ENCODE measurements at regions not wholly inside any gene's neighbourhood (a gene's known extent, or its start where the extent isn't known, plus 50 kb on each side); places are given as distances from the start of the nearest gene placed in this dataset.

DNA sequence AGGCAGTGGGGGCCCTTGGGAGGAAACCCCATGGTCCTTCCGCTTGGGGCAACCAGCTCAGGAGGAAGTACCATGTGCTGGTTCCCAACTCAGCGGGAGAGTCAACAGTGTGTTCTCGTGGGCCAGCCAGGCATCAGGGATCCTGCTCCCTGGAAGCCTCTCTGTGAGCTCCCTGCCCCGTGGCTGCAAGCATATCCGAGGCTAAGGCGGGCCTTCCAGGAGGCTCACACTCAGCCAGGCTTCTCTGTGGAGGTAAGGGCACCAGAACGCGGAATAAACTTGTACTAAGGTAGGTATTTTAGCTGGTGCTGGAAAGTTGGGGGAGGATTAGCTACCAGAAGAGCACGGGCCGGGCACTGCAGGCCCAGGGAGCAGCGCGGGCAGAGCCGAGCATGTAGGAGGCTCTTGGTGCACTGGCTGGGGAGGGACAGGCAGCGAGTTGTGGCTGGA is 74.7 kb upstream of the POU3F1 start:
- Histone ChIP-seq H3K4ac (ENCODE audit: low read depth in 1 of 2, low read length in 2 of 2) (no peak overlapping the region), H4K8ac (ENCODE audit: low read length) (no peak overlapping the region), H3K27me3 (ENCODE audit: control insufficient read depth in 1 of 2, insufficient read depth in 1 of 2, low read length in 2 of 2) (peaks cover 9 to 22% of the 10 kb centered on the region in 2 experiments), H2BK120ac (ENCODE audit: low read depth, low read length) (no peak overlapping the region), H3K4me3 (ENCODE audit: insufficient read depth in 1 of 2, low read depth in 1 of 2, low read length in 2 of 2) (no peak overlapping the region), H3K9me3 (ENCODE audit: control insufficient read depth, low read length) (no peaks in the 10 kb centered on the region), H3K14ac (ENCODE audit: low read length in 2 of 2) (no peak overlapping the region), H3K4me2 (ENCODE audit: low read length, poor library complexity, severe bottlenecking) (no peak overlapping the region), H3K18ac (ENCODE audit: low read depth in 1 of 2, low read length in 2 of 2) (no peak overlapping the region), H2AK5ac (ENCODE audit: low read length, severe bottlenecking) (no peak overlapping the region), H4K91ac (ENCODE audit: low read length) (no peak overlapping the region), H2BK15ac (ENCODE audit: low read depth, poor library complexity, severe bottlenecking) (no peak overlapping the region), H2AFZ (ENCODE audit: low read depth, low read length) (no peak overlapping the region), H2BK12ac (ENCODE audit: low read length in 2 of 2) (no peak overlapping the region), H3K36me3 (ENCODE audit: control insufficient read depth in 1 of 2, insufficient read depth in 2 of 2, low read depth in 1 of 2, low read length in 2 of 2) (peaks cover 0 to 3% of the 10 kb centered on the region in 2 experiments), H3K9ac (ENCODE audit: low read length) (no peak overlapping the region), H3K4me1 (ENCODE audit: control insufficient read depth, insufficient read depth, low read depth, low read length) (no peaks in the 10 kb centered on the region), H3K79me1 (replicated peaks; ENCODE audit: low read length, poor library complexity, severe bottlenecking) (no peaks in the 10 kb centered on the region), H3K27ac (ENCODE audit: low read length, poor library complexity, severe bottlenecking) (no peak overlapping the region), H2BK5ac (ENCODE audit: low read depth, low read length, poor library complexity, severe bottlenecking) (no peak overlapping the region), H3K23ac (ENCODE audit: low read length in 2 of 2) (no peak overlapping the region)
- WGBS, result 85% methylated on average over 14 of the region's 14 CpGs
- DNase-seq, result no peak

DNA sequence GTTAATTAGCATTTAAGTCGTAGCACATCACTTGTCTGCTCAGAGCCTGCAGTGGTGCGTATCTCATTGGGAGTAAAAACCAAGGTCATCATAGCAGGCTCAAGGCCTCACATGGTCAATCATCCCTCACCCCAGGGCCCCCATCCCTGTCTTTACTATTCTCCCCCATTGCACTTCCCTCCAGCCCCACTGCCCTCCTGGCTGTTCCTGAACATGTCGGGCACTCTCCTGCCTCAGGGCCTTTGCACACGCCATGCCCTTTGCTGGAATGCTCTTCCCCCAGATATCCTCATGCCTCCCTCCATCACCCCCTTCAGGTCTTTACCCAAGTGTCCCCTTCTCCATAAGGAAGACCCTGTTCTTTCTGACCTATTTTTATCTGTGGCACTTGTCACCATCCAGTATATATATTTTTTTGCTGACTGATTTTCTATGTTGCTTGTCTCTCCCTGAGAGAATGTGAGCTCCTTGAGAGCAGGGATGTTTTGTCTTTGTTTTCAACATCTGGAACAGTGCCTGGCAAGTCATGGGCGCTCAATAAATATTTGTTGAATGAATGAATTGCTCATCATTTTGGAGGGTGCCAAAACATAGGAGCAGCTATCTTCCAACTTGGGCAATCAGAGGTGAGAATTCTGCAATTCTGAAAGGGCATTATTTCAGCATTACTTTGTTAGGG is 74.1 kb upstream of the POU3F1 start:
- no peak overlapping the region for H2BK15ac ChIP-seq (ENCODE audit: low read depth, poor library complexity, severe bottlenecking)
- H3K27ac ChIP-seq (ENCODE audit: low read length, poor library complexity, severe bottlenecking), result no peak overlapping the region
- no peaks in the 10 kb centered on the region for H3K9me3 ChIP-seq (ENCODE audit: control insufficient read depth, low read length)
- H3K79me1 ChIP-seq (replicated peaks; ENCODE audit: low read length, poor library complexity, severe bottlenecking), result no peaks in the 10 kb centered on the region
- H2AFZ ChIP-seq (ENCODE audit: low read depth, low read length), result no peak overlapping the region
- H2BK5ac ChIP-seq (ENCODE audit: low read depth, low read length, poor library complexity, severe bottlenecking), result no peak overlapping the region
- H3K36me3 ChIP-seq (ENCODE audit: control insufficient read depth in 1 of 2, insufficient read depth in 2 of 2, low read depth in 1 of 2, low read length in 2 of 2), result no peaks in the 10 kb centered on the region
- no peak overlapping the region for H3K14ac ChIP-seq (ENCODE audit: low read length in 2 of 2)
- H3K4me2 ChIP-seq (ENCODE audit: low read length, poor library complexity, severe bottlenecking), result no peak overlapping the region
- no peak overlapping the region for H2BK120ac ChIP-seq (ENCODE audit: low read depth, low read length)
- H3K4me3 ChIP-seq (ENCODE audit: insufficient read depth in 1 of 2, low read depth in 1 of 2, low read length in 2 of 2), result no peak overlapping the region
- H3K18ac ChIP-seq (ENCODE audit: low read depth in 1 of 2, low read length in 2 of 2), result no peak overlapping the region
- no peaks in the 10 kb centered on the region for H3K4me1 ChIP-seq (ENCODE audit: control insufficient read depth, insufficient read depth, low read depth, low read length)
- no peak overlapping the region for H4K8ac ChIP-seq (ENCODE audit: low read length)
- 75% methylated on average over 5 of the region's 5 CpGs for WGBS
- H2BK12ac ChIP-seq (ENCODE audit: low read length in 2 of 2), result no peak overlapping the region
- H3K9ac ChIP-seq (ENCODE audit: low read length), result no peak overlapping the region
- H4K91ac ChIP-seq (ENCODE audit: low read length), result no peak overlapping the region
- H3K27me3 ChIP-seq (ENCODE audit: control insufficient read depth in 1 of 2, insufficient read depth in 1 of 2, low read length in 2 of 2), result peaks cover 5 to 19% of the 10 kb centered on the region in 2 experiments
- no peak overlapping the region for H3K4ac ChIP-seq (ENCODE audit: low read depth in 1 of 2, low read length in 2 of 2)
- no peak for DNase-seq
- H3K23ac ChIP-seq (ENCODE audit: low read length in 2 of 2), result no peak overlapping the region
- no peak overlapping the region for H2AK5ac ChIP-seq (ENCODE audit: low read length, severe bottlenecking)

GRCh38 chr1:38118976-38119375 is 72.4 kb upstream of the POU3F1 start:
- Histone ChIP-seq H3K27me3 (ENCODE audit: control insufficient read depth in 1 of 2, insufficient read depth in 1 of 2, low read length in 2 of 2) (peaks cover 11 to 17% of the 10 kb centered on the region in 2 experiments), H2AFZ (ENCODE audit: low read depth, low read length) (no peak overlapping the region), H3K4me3 (ENCODE audit: insufficient read depth in 1 of 2, low read depth in 1 of 2, low read length in 2 of 2) (no peak overlapping the region), H2BK15ac (ENCODE audit: low read depth, poor library complexity, severe bottlenecking) (no peak overlapping the region), H3K4me2 (ENCODE audit: low read length, poor library complexity, severe bottlenecking) (no peak overlapping the region), H3K9ac (ENCODE audit: low read length) (no peak overlapping the region), H2BK12ac (ENCODE audit: low read length in 2 of 2) (no peak overlapping the region), H4K8ac (ENCODE audit: low read length) (no peak overlapping the region), H3K4ac (ENCODE audit: low read depth in 1 of 2, low read length in 2 of 2) (no peak overlapping the region), H3K79me1 (replicated peaks; ENCODE audit: low read length, poor library complexity, severe bottlenecking) (no peaks in the 10 kb centered on the region), H2BK5ac (ENCODE audit: low read depth, low read length, poor library complexity, severe bottlenecking) (no peak overlapping the region), H3K36me3 (ENCODE audit: control insufficient read depth in 1 of 2, insufficient read depth in 2 of 2, low read depth in 1 of 2, low read length in 2 of 2) (no peaks in the 10 kb centered on the region), H3K14ac (ENCODE audit: low read length in 2 of 2) (no peak overlapping the region), H3K23ac (ENCODE audit: low read length in 2 of 2) (no peak overlapping the region), H2BK120ac (ENCODE audit: low read depth, low read length) (no peak overlapping the region), H4K91ac (ENCODE audit: low read length) (no peak overlapping the region), H3K18ac (ENCODE audit: low read depth in 1 of 2, low read length in 2 of 2) (no peak overlapping the region), H3K9me3 (ENCODE audit: control insufficient read depth, low read length) (no peaks in the 10 kb centered on the region), H3K27ac (ENCODE audit: low read length, poor library complexity, severe bottlenecking) (no peak overlapping the region), H3K4me1 (ENCODE audit: control insufficient read depth, insufficient read depth, low read depth, low read length) (no peaks in the 10 kb centered on the region), H2AK5ac (ENCODE audit: low read length, severe bottlenecking) (no peak overlapping the region)
- DNase-seq, result no peak
- 80% methylated on average over 9 of the region's 9 CpGs for WGBS

GRCh38 chr1:38117444-38117887 is 70.9 kb upstream of the POU3F1 start:
- no peak overlapping the region for H4K8ac ChIP-seq (ENCODE audit: low read length)
- H2BK15ac ChIP-seq (ENCODE audit: low read depth, poor library complexity, severe bottlenecking), result no peak overlapping the region
- H3K9me3 ChIP-seq (ENCODE audit: control insufficient read depth, low read length), result no peaks in the 10 kb centered on the region
- H3K4me3 ChIP-seq (ENCODE audit: insufficient read depth in 1 of 2, low read depth in 1 of 2, low read length in 2 of 2), result no peak overlapping the region
- H3K18ac ChIP-seq (ENCODE audit: low read depth in 1 of 2, low read length in 2 of 2), result no peak overlapping the region
- no peak overlapping the region for H3K27ac ChIP-seq (ENCODE audit: low read length, poor library complexity, severe bottlenecking)
- H2BK120ac ChIP-seq (ENCODE audit: low read depth, low read length), result no peak overlapping the region
- no peak overlapping the region for H2BK12ac ChIP-seq (ENCODE audit: low read length in 2 of 2)
- H2AFZ ChIP-seq (ENCODE audit: low read depth, low read length), result no peak overlapping the region
- H2AK5ac ChIP-seq (ENCODE audit: low read length, severe bottlenecking), result no peak overlapping the region
- H3K9ac ChIP-seq (ENCODE audit: low read length), result no peak overlapping the region
- no peak overlapping the region for H3K4ac ChIP-seq (ENCODE audit: low read depth in 1 of 2, low read length in 2 of 2)
- no peak overlapping the region for H2BK5ac ChIP-seq (ENCODE audit: low read depth, low read length, poor library complexity, severe bottlenecking)
- DNase-seq, result no peak
- no peaks in the 10 kb centered on the region for H3K36me3 ChIP-seq (ENCODE audit: control insufficient read depth in 1 of 2, insufficient read depth in 2 of 2, low read depth in 1 of 2, low read length in 2 of 2)
- no peak overlapping the region for H4K91ac ChIP-seq (ENCODE audit: low read length)
- no peaks in the 10 kb centered on the region for H3K4me1 ChIP-seq (ENCODE audit: control insufficient read depth, insufficient read depth, low read depth, low read length)
- H3K79me1 ChIP-seq (replicated peaks; ENCODE audit: low read length, poor library complexity, severe bottlenecking), result no peaks in the 10 kb centered on the region
- 86% methylated on average over 11 of the region's 11 CpGs for whole genome bisulfite sequencing
- H3K27me3 ChIP-seq (ENCODE audit: control insufficient read depth in 1 of 2, insufficient read depth in 1 of 2, low read length in 2 of 2), result peaks cover 11 to 21% of the 10 kb centered on the region in 2 experiments
- no peak overlapping the region for H3K14ac ChIP-seq (ENCODE audit: low read length in 2 of 2)
- no peak overlapping the region for H3K23ac ChIP-seq (ENCODE audit: low read length in 2 of 2)
- H3K4me2 ChIP-seq (ENCODE audit: low read length, poor library complexity, severe bottlenecking), result no peak overlapping the region

Data from mesenchymal stem cell (in vitro differentiated cells and primary cell).